ENCODE measurements at regions not wholly inside any gene's neighbourhood (a gene's known extent, or its start where the extent isn't known, plus 50 kb on each side); places are given as distances from the start of the nearest gene placed in this dataset.

DNA sequence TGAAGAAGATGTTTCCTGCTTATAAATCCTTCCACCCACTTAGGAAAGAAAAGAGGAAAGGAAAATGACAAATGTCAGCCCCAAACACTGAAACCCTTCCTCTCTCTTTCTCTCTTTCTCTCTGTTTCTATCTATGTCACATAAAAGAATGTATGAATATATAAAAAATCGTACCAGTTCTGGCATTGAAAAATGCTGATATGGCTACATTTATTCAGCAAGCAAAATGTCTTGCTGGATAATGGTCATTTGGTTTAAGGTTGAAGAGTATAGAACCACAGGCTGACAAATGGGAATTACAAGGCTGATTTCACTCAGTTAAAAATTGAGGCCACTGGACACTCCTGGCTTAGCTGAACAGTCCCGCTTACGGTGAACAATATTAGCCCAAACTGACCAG lies 335.9 kb downstream of the PARP8 start:
- TF ChIP-seq, protein P1, sequence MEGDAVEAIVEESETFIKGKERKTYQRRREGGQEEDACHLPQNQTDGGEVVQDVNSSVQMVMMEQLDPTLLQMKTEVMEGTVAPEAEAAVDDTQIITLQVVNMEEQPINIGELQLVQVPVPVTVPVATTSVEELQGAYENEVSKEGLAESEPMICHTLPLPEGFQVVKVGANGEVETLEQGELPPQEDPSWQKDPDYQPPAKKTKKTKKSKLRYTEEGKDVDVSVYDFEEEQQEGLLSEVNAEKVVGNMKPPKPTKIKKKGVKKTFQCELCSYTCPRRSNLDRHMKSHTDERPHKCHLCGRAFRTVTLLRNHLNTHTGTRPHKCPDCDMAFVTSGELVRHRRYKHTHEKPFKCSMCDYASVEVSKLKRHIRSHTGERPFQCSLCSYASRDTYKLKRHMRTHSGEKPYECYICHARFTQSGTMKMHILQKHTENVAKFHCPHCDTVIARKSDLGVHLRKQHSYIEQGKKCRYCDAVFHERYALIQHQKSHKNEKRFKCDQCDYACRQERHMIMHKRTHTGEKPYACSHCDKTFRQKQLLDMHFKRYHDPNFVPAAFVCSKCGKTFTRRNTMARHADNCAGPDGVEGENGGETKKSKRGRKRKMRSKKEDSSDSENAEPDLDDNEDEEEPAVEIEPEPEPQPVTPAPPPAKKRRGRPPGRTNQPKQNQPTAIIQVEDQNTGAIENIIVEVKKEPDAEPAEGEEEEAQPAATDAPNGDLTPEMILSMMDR (IDR thresholded peaks at IDR 0.05), result no peak
- no peak for TF ChIP-seq POLR2A (IDR thresholded peaks at IDR 0.05)
- H3K4me3 ChIP-seq, result no peak overlapping the region
- H3K4me1 ChIP-seq, result no peaks in the 10 kb centered on the region
- no peak overlapping the region for H3K27ac ChIP-seq
- H3K9me3 ChIP-seq, result no peaks in the 10 kb centered on the region
- H3K36me3 ChIP-seq, result no peaks in the 10 kb centered on the region
- H3K27me3 ChIP-seq, result no peaks in the 10 kb centered on the region
- DNase-seq, result no peak

DNA sequence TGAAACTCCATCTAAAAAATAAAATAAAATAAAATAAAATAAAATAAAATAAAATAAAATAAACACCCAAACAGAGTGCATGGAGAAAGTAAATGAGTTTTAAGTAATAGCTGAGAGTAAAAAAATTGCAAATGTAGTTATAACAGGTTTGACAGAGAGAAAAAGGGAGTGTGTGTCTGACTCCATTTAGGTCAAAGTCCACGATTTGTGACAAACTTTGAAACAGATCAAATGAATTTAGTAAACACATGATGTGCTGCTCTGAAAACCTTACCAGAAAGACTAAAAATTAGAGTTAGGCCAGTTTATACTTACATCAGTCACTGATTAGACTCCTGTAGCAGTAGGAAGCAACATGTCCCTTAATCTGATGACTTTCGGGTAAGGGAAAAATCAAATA lies 346.6 kb downstream of the PARP8 start:
- no peak for DNase-seq
- H3K4me3 ChIP-seq, result no peak overlapping the region
- no peaks in the 10 kb centered on the region for H3K4me1 ChIP-seq
- no peak overlapping the region for H3K27ac ChIP-seq
- TF ChIP-seq, protein P1 (IDR thresholded peaks at IDR 0.05), result no peak
- TF ChIP-seq POLR2A (IDR thresholded peaks at IDR 0.05), result no peak
- no peaks in the 10 kb centered on the region for H3K36me3 ChIP-seq
- no peaks in the 10 kb centered on the region for H3K9me3 ChIP-seq
- H3K27me3 ChIP-seq, result no peaks in the 10 kb centered on the region

DNA sequence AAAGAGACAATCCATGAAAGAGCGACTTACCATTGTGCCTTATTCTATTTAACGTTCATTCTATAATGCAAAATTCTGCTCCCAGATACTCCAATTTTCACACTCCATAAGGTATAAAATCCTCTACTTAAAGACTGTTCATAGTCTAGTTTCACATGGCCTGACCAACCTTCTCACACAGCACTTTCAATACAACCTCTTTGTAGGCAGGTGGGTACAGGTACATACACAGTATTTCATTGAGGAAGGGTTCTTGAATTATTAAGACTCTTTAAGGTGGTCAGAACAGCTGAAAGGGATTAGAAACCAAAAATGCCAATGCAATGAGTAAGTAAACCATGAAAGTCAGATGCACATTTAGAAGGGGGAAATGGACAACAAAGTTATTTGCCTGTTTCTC lies 352.0 kb downstream of the PARP8 start:
- no peak overlapping the region for H3K27ac ChIP-seq
- no peaks in the 10 kb centered on the region for H3K4me1 ChIP-seq
- H3K9me3 ChIP-seq, result no peaks in the 10 kb centered on the region

DNA sequence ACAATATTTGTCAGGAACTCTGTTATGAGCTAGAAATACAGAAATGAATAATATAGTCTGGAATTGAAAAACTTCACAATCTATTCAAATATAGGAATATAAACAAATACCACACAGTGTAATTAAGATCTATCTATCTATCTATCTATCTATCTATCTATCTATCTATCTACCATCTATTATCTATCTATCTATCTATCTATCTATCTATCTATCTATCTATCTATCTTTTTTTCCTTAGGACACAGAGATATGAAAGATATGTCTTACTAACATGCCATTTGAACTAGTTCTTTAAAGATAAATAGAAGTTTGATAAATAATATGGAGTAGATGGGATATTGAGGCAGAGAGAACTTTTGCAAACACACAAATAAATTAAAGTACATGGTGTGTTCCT lies 357.8 kb downstream of the PARP8 start:
- TF ChIP-seq, protein P1 (IDR thresholded peaks at IDR 0.05), result no peak
- TF ChIP-seq POLR2A (IDR thresholded peaks at IDR 0.05), result no peak
- Histone ChIP-seq H3K4me1 (no peaks in the 10 kb centered on the region), H3K9me3 (no peaks in the 10 kb centered on the region), H3K27ac (no peak overlapping the region), H3K36me3 (no peaks in the 10 kb centered on the region), H3K27me3 (no peaks in the 10 kb centered on the region), H3K4me3 (no peak overlapping the region)
- no peak for DNase-seq

More for the DNA sequence above, 352.0 kb downstream of the PARP8 start:
- Histone ChIP-seq H3K27me3 (no peaks in the 10 kb centered on the region), H3K36me3 (no peaks in the 10 kb centered on the region), H3K4me3 (no peak overlapping the region)
- TF ChIP-seq, protein P1 (IDR thresholded peaks at IDR 0.05), result no peak
- no peak for DNase-seq

DNA sequence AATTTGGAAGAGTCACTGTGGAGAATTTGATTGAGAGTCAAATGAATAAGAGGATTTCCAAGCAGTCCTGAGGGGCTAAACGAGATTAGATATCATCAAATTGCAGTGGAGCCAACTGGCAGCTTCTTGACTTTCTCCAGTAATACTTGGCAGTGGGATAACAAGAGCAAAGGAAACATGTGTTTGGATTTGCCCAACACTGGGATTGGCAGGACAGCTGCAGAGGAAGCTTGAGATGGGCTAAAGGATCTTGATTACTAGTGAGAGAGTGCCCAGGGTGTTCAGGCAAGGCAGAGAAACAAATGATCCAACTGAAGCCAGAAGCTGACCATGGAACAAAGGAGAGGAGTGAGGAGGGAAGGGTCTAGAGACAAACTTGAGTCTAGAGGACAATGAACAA lies 356.0 kb upstream of the ISL1 start:
- no peak for TF ChIP-seq POLR2A (IDR thresholded peaks at IDR 0.05)
- TF ChIP-seq, protein P1 (IDR thresholded peaks at IDR 0.05), result no peak
- DNase-seq, result no peak
- H3K4me3 ChIP-seq, result no peak overlapping the region

DNA sequence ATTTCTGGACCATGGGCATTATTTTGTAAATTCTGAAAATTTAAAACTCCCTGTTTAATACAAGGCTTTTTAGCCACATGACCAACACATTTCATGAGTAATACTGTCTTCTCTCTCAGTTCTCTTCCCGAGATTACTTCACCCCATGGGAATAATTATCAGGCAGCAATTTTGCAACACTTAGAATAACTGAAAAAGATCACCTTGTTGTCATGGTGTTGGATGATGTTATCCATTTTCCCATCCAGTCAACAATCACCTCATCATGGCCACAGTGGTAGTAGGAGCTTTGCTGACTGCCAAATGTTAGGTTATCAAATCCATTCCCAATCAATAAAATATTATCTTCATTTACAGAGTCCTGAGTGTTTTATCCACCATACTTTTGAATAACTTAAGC lies 354.9 kb upstream of the ISL1 start:
- H3K27ac ChIP-seq, result no peak overlapping the region
- TF ChIP-seq, protein P1 (IDR thresholded peaks at IDR 0.05), result no peak
- TF ChIP-seq POLR2A (IDR thresholded peaks at IDR 0.05), result no peak

More for the DNA sequence above, 356.0 kb upstream of the ISL1 start:
- no peaks in the 10 kb centered on the region for H3K27me3 ChIP-seq
- H3K9me3 ChIP-seq, result no peaks in the 10 kb centered on the region
- no peaks in the 10 kb centered on the region for H3K4me1 ChIP-seq
- no peak overlapping the region for H3K27ac ChIP-seq
- no peaks in the 10 kb centered on the region for H3K36me3 ChIP-seq

More for the DNA sequence above, 354.9 kb upstream of the ISL1 start:
- no peaks in the 10 kb centered on the region for H3K4me1 ChIP-seq
- no peaks in the 10 kb centered on the region for H3K9me3 ChIP-seq
- H3K4me3 ChIP-seq, result no peak overlapping the region
- no peaks in the 10 kb centered on the region for H3K36me3 ChIP-seq
- no peak for DNase-seq
- H3K27me3 ChIP-seq, result no peaks in the 10 kb centered on the region
